ENCODE measurements at regions not wholly inside any gene's neighbourhood (a gene's known extent, or its start where the extent isn't known, plus 50 kb on each side); places are given as distances from the start of the nearest gene placed in this dataset.

DNA sequence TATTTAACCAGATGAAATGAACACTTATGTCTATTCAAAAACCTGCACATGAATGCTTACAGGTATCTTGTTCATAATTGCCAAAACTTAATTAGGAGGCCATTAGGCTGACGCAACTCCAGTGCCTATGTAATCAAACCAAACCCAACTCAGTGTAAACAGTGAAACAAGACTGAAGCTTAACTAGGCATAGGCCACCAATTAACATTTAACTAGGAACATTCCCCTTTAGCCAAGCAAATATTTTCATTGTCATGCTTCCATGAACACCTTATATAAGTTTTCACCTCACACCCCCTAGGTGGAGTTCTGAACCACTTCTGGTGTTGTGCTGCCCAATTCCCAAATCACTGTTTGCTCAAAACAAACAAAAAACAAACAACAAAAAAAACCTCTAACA, 686.0 kb downstream of the STPG2 start:
- no peaks in the 10 kb centered on the region for H3K79me2 ChIP-seq (ENCODE audit: insufficient read depth, low read length)
- H3F3A ChIP-seq (ENCODE audit: insufficient read depth, low read length): no peaks in the 10 kb centered on the region
- no peak overlapping the region for H3K27ac ChIP-seq (ENCODE audit: low read depth, low read length, poor library complexity, severe bottlenecking)
- no peaks in the 10 kb centered on the region for H3K9me2 ChIP-seq (ENCODE audit: low read depth, low read length)
- no peaks in the 10 kb centered on the region for H3K27me3 ChIP-seq (ENCODE audit: insufficient read depth, low read length)
- no peak overlapping the region for H3K4me3 ChIP-seq (ENCODE audit: low read depth, low read length, poor library complexity, severe bottlenecking)
- H3K4me2 ChIP-seq (ENCODE audit: low read length): no peak overlapping the region
- TF ChIP-seq, protein P1, sequence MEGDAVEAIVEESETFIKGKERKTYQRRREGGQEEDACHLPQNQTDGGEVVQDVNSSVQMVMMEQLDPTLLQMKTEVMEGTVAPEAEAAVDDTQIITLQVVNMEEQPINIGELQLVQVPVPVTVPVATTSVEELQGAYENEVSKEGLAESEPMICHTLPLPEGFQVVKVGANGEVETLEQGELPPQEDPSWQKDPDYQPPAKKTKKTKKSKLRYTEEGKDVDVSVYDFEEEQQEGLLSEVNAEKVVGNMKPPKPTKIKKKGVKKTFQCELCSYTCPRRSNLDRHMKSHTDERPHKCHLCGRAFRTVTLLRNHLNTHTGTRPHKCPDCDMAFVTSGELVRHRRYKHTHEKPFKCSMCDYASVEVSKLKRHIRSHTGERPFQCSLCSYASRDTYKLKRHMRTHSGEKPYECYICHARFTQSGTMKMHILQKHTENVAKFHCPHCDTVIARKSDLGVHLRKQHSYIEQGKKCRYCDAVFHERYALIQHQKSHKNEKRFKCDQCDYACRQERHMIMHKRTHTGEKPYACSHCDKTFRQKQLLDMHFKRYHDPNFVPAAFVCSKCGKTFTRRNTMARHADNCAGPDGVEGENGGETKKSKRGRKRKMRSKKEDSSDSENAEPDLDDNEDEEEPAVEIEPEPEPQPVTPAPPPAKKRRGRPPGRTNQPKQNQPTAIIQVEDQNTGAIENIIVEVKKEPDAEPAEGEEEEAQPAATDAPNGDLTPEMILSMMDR (IDR thresholded peaks at IDR 0.05; ENCODE audit: low read length): no peak
- no peak for TF ChIP-seq EZH2 (IDR thresholded peaks at IDR 0.05; ENCODE audit: borderline replicate concordance, low read length)
- H3K9ac ChIP-seq (ENCODE audit: low read length): no peak overlapping the region
- no peaks in the 10 kb centered on the region for H4K20me1 ChIP-seq (ENCODE audit: insufficient read depth, low read length)
- H3K36me3 ChIP-seq (ENCODE audit: insufficient read depth, low read length): no peaks in the 10 kb centered on the region
- H3K9me3 ChIP-seq (ENCODE audit: low read length): no peaks in the 10 kb centered on the region
- no peak overlapping the region for H2AFZ ChIP-seq (ENCODE audit: low read length)
- H3K4me1 ChIP-seq (ENCODE audit: insufficient read depth, low read length, severe bottlenecking): no peaks in the 10 kb centered on the region

DNA sequence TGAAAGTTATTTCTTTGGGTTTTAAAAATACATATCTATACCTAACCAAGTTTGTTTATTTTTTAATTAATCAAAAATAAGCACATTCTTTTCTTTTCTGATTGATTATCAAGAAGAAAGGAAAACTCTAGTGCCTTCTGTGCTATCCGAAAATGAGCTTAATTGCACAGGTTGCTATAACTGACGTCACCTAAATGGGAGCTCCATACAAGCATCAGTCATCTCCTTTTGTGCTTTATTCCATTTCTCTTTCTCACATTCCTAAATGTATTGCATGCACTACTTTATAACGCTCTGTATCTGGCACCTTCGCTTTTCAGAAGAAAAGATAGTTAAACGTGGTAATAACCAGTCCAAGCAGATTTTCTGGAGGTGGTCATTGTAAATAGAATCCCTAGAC, 675.0 kb downstream of the STPG2 start:
- no peaks in the 10 kb centered on the region for H3K9me3 ChIP-seq (ENCODE audit: low read length)
- H3K27ac ChIP-seq (ENCODE audit: low read depth, low read length, poor library complexity, severe bottlenecking): no peak overlapping the region
- no peak overlapping the region for H2AFZ ChIP-seq (ENCODE audit: low read length)
- H3K36me3 ChIP-seq (ENCODE audit: insufficient read depth, low read length): no peaks in the 10 kb centered on the region
- no peaks in the 10 kb centered on the region for H3K9me2 ChIP-seq (ENCODE audit: low read depth, low read length)
- H3K4me2 ChIP-seq (ENCODE audit: low read length): no peak overlapping the region
- H3F3A ChIP-seq (ENCODE audit: insufficient read depth, low read length): no peaks in the 10 kb centered on the region
- no peaks in the 10 kb centered on the region for H3K27me3 ChIP-seq (ENCODE audit: insufficient read depth, low read length)
- H3K4me3 ChIP-seq (ENCODE audit: low read depth, low read length, poor library complexity, severe bottlenecking): no peak overlapping the region
- no peaks in the 10 kb centered on the region for H3K4me1 ChIP-seq (ENCODE audit: insufficient read depth, low read length, severe bottlenecking)
- H3K79me2 ChIP-seq (ENCODE audit: insufficient read depth, low read length): no peaks in the 10 kb centered on the region
- TF ChIP-seq, protein P1 (IDR thresholded peaks at IDR 0.05; ENCODE audit: low read length): no peak
- no peak for TF ChIP-seq EZH2 (IDR thresholded peaks at IDR 0.05; ENCODE audit: borderline replicate concordance, low read length)
- H3K9ac ChIP-seq (ENCODE audit: low read length): no peak overlapping the region
- H4K20me1 ChIP-seq (ENCODE audit: insufficient read depth, low read length): no peaks in the 10 kb centered on the region

DNA sequence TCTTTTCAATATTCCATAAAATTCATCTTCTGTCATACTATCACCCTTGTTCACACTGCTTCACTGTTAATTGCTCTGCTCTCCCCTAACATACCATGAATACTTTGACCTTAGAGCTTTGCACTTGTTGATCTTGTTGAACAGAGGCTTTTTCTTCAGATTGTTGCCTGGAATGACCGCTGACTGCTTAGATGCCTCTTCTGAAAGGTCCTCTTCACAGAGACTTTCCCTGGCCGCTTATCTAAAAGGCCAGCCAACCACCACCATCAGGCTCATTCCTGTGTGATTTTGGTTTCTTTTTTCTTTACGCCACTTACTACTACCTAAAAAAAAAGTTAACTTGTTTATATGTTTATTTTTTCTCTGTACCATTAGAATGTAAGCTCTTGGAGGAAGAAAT, 667.7 kb downstream of the STPG2 start:
- Histone ChIP-seq H3K4me2 (ENCODE audit: low read length) (no peak overlapping the region), H3F3A (ENCODE audit: insufficient read depth, low read length) (no peaks in the 10 kb centered on the region), H3K36me3 (ENCODE audit: insufficient read depth, low read length) (no peaks in the 10 kb centered on the region), H3K9ac (ENCODE audit: low read length) (no peak overlapping the region), H3K4me3 (ENCODE audit: low read depth, low read length, poor library complexity, severe bottlenecking) (no peak overlapping the region), H3K4me1 (ENCODE audit: insufficient read depth, low read length, severe bottlenecking) (no peaks in the 10 kb centered on the region), H4K20me1 (ENCODE audit: insufficient read depth, low read length) (no peaks in the 10 kb centered on the region), H2AFZ (ENCODE audit: low read length) (no peak overlapping the region), H3K9me3 (ENCODE audit: low read length) (no peaks in the 10 kb centered on the region), H3K27me3 (ENCODE audit: insufficient read depth, low read length) (no peaks in the 10 kb centered on the region), H3K9me2 (ENCODE audit: low read depth, low read length) (no peaks in the 10 kb centered on the region), H3K27ac (ENCODE audit: low read depth, low read length, poor library complexity, severe bottlenecking) (no peak overlapping the region), H3K79me2 (ENCODE audit: insufficient read depth, low read length) (no peaks in the 10 kb centered on the region)
- TF ChIP-seq, protein P1 (IDR thresholded peaks at IDR 0.05; ENCODE audit: low read length): no peak
- no peak for TF ChIP-seq EZH2 (IDR thresholded peaks at IDR 0.05; ENCODE audit: borderline replicate concordance, low read length)
